ENCODE measurements at regions not wholly inside any gene's neighbourhood (a gene's known extent, or its start where the extent isn't known, plus 50 kb on each side); places are given as distances from the start of the nearest gene placed in this dataset.

- Histone ChIP-seq H3K27me3 (ENCODE audit: insufficient read depth, low read length) (no peaks in the 10 kb centered on the region), H3K36me3 (ENCODE audit: insufficient read depth, low read length) (no peaks in the 10 kb centered on the region), H3K27ac (ENCODE audit: low read depth, low read length) (no peak overlapping the region), H3K4me1 (ENCODE audit: insufficient read depth, low read length) (no peaks in the 10 kb centered on the region), H3K9ac (ENCODE audit: low read depth, low read length) (no peak overlapping the region), H3K4me3 (ENCODE audit: low read length) (no peak overlapping the region), H3K9me3 (ENCODE audit: insufficient read depth, low read depth, low read length) (no peaks in the 10 kb centered on the region)
- 95% methylated on average over 5 of the region's 5 CpGs for WGBS
Measured at GRCh38 chr1:42004860-42005259, 86.1 kb upstream of the HIVEP3 start.

GRCh38 chr1:42004322-42004721 is 85.6 kb upstream of the HIVEP3 start:
- Histone ChIP-seq H3K36me3 (ENCODE audit: insufficient read depth, low read length) (no peaks in the 10 kb centered on the region), H3K4me1 (ENCODE audit: insufficient read depth, low read length) (no peaks in the 10 kb centered on the region), H3K4me3 (ENCODE audit: low read length) (no peak overlapping the region), H3K27ac (ENCODE audit: low read depth, low read length) (no peak overlapping the region), H3K9me3 (ENCODE audit: insufficient read depth, low read depth, low read length) (no peaks in the 10 kb centered on the region), H3K9ac (ENCODE audit: low read depth, low read length) (no peak overlapping the region), H3K27me3 (ENCODE audit: insufficient read depth, low read length) (no peaks in the 10 kb centered on the region)
- 90% methylated on average over 1 of the region's 4 CpGs for WGBS

DNA sequence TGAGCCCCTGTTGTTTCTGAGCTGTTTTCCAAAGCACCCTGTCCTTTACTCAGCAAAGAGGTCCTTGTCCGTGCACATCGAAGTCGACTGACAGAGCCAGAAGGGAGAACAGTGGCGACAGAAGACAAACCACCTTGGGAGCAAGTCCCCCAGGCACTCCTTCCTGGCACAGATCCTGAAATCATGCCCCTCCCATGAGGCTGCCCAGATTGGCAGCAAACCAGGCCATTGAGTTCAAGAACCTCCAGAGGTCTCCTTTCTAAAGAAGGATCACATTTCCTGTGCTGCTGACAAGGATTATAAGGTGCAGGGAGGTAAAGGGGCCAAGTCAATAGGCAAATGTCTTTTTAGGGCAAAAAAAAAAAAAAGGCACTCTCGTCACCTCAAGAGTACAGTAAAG is 84.7 kb upstream of the HIVEP3 start:
- Histone ChIP-seq H3K9me3 (ENCODE audit: insufficient read depth, low read depth, low read length) (no peaks in the 10 kb centered on the region), H3K27me3 (ENCODE audit: insufficient read depth, low read length) (no peaks in the 10 kb centered on the region), H3K4me1 (ENCODE audit: insufficient read depth, low read length) (no peaks in the 10 kb centered on the region), H3K27ac (ENCODE audit: low read depth, low read length) (no peak overlapping the region), H3K36me3 (ENCODE audit: insufficient read depth, low read length) (no peaks in the 10 kb centered on the region), H3K4me3 (ENCODE audit: low read length) (no peak overlapping the region), H3K9ac (ENCODE audit: low read depth, low read length) (no peak overlapping the region)
- WGBS = 92% methylated on average over 5 of the region's 5 CpGs

GRCh38 chr1:42002220-42002619 is 83.5 kb upstream of the HIVEP3 start:
- H3K27me3 ChIP-seq (ENCODE audit: insufficient read depth, low read length) = no peaks in the 10 kb centered on the region
- no peak overlapping the region for H3K27ac ChIP-seq (ENCODE audit: low read depth, low read length)
- no peaks in the 10 kb centered on the region for H3K9me3 ChIP-seq (ENCODE audit: insufficient read depth, low read depth, low read length)
- no peak overlapping the region for H3K4me3 ChIP-seq (ENCODE audit: low read length)
- no peaks in the 10 kb centered on the region for H3K36me3 ChIP-seq (ENCODE audit: insufficient read depth, low read length)
- WGBS = 86% methylated on average over 4 of the region's 4 CpGs
- H3K4me1 ChIP-seq (ENCODE audit: insufficient read depth, low read length) = no peaks in the 10 kb centered on the region
- no peak overlapping the region for H3K9ac ChIP-seq (ENCODE audit: low read depth, low read length)

- no peaks in the 10 kb centered on the region for H3K4me1 ChIP-seq (ENCODE audit: insufficient read depth, low read length)
- no peak overlapping the region for H3K27ac ChIP-seq (ENCODE audit: low read depth, low read length)
- no peak overlapping the region for H3K9ac ChIP-seq (ENCODE audit: low read depth, low read length)
- H3K4me3 ChIP-seq (ENCODE audit: low read length) = no peak overlapping the region
- WGBS = 93% methylated on average over 3 of the region's 3 CpGs
- H3K36me3 ChIP-seq (ENCODE audit: insufficient read depth, low read length) = no peaks in the 10 kb centered on the region
- no peaks in the 10 kb centered on the region for H3K27me3 ChIP-seq (ENCODE audit: insufficient read depth, low read length)
- H3K9me3 ChIP-seq (ENCODE audit: insufficient read depth, low read depth, low read length) = no peaks in the 10 kb centered on the region
Measured at GRCh38 chr1:42000766-42001165, 82.0 kb upstream of the HIVEP3 start.

- Histone ChIP-seq H3K9me3 (ENCODE audit: insufficient read depth, low read depth, low read length) (no peaks in the 10 kb centered on the region), H3K36me3 (ENCODE audit: insufficient read depth, low read length) (no peaks in the 10 kb centered on the region), H3K4me3 (ENCODE audit: low read length) (no peak overlapping the region), H3K4me1 (ENCODE audit: insufficient read depth, low read length) (no peaks in the 10 kb centered on the region), H3K27ac (ENCODE audit: low read depth, low read length) (no peak overlapping the region), H3K9ac (ENCODE audit: low read depth, low read length) (no peak overlapping the region), H3K27me3 (ENCODE audit: insufficient read depth, low read length) (no peaks in the 10 kb centered on the region)
Measured at GRCh38 chr1:41999884-42000283, 81.2 kb upstream of the HIVEP3 start.

GRCh38 chr1:41998250-41998649 is 79.5 kb upstream of the HIVEP3 start:
- no peaks in the 10 kb centered on the region for H3K4me1 ChIP-seq (ENCODE audit: insufficient read depth, low read length)
- H3K36me3 ChIP-seq (ENCODE audit: insufficient read depth, low read length) = no peaks in the 10 kb centered on the region
- H3K27me3 ChIP-seq (ENCODE audit: insufficient read depth, low read length) = no peaks in the 10 kb centered on the region
- H3K9ac ChIP-seq (ENCODE audit: low read depth, low read length) = no peak overlapping the region
- H3K27ac ChIP-seq (ENCODE audit: low read depth, low read length) = no peak overlapping the region
- H3K9me3 ChIP-seq (ENCODE audit: insufficient read depth, low read depth, low read length) = no peaks in the 10 kb centered on the region
- H3K4me3 ChIP-seq (ENCODE audit: low read length) = no peak overlapping the region

- H3K9me3 ChIP-seq (ENCODE audit: insufficient read depth, low read depth, low read length) = no peaks in the 10 kb centered on the region
- H3K27me3 ChIP-seq (ENCODE audit: insufficient read depth, low read length) = no peaks in the 10 kb centered on the region
- H3K9ac ChIP-seq (ENCODE audit: low read depth, low read length) = no peak overlapping the region
- H3K36me3 ChIP-seq (ENCODE audit: insufficient read depth, low read length) = no peaks in the 10 kb centered on the region
- H3K4me1 ChIP-seq (ENCODE audit: insufficient read depth, low read length) = no peaks in the 10 kb centered on the region
- no peak overlapping the region for H3K27ac ChIP-seq (ENCODE audit: low read depth, low read length)
- 94% methylated on average over 5 of the region's 5 CpGs for WGBS
- no peak overlapping the region for H3K4me3 ChIP-seq (ENCODE audit: low read length)
Measured at GRCh38 chr1:41997153-41997552, 78.4 kb upstream of the HIVEP3 start.

DNA sequence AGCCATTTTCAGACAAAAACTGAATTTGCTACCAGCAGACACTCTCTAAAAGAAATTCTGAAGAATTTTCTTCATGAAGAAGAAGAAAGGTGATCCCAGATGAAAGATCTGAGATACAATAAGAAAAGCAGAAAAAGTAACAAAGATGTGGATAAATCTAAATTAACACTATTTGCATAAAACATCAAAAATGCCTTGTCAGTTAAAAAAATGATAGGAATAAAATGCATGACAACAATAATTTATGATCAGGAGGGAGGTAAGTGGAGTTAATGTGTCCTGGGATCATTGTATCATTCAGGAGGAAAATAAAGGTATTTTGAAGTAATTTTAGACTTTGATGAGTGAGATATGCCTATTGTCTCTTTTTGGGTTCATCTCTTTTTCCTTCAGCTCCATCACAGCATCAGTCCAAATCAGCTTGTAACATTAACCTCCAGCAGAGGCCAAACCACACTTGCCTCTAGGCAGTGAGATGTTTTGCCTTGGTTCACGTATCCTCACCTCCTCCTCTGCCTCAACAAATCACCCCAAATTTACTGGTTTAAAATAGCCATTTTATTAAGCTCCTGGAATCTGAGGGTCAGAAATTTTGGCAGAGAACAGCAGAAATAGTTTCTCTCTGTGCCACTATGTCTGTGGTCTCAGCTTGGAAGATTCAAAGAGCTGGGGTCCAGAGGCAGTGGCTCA is 76.9 kb upstream of the HIVEP3 start:
- H3K4me1 ChIP-seq (ENCODE audit: insufficient read depth, low read length) = no peaks in the 10 kb centered on the region
- H3K36me3 ChIP-seq (ENCODE audit: insufficient read depth, low read length) = no peaks in the 10 kb centered on the region
- no peaks in the 10 kb centered on the region for H3K9me3 ChIP-seq (ENCODE audit: insufficient read depth, low read depth, low read length)
- no peak overlapping the region for H3K4me3 ChIP-seq (ENCODE audit: low read length)
- H3K9ac ChIP-seq (ENCODE audit: low read depth, low read length) = no peak overlapping the region
- H3K27ac ChIP-seq (ENCODE audit: low read depth, low read length) = no peak overlapping the region
- no peaks in the 10 kb centered on the region for H3K27me3 ChIP-seq (ENCODE audit: insufficient read depth, low read length)
- 93% methylated on average over 1 of the region's 1 CpG for WGBS

DNA sequence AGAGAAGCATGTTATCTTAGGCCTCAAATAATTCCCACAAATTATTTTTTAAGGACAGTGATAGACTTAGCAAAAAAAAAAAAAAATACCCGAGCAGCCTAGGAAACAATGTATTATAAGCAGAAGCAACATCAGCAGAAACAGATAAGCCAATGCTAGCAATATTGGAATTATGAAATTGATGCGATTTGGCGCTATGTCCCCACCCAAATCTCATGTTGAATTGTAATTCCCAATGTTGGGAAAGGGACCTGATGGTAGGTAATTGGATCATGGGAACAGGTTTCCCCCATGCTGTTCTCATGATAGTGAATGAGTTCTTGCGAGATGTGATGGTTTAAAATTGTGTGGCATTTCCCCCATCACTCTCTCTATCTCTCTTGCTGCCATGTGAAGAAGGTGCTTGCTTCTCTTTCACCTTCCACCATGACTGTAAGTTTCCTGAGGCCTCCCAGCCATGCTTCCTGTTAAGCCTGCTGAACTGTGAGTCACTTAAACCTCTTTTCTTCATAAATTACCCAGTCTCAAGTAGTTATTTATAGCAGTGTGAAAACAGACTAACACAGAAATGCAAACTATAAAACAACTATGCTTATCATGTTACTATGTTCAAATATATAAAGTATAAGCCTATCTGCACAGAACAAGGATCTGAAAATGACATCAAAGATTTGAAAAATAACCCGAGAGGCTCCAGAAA is 75.6 kb upstream of the HIVEP3 start:
- 96% methylated on average over 2 of the region's 5 CpGs for WGBS
- no peaks in the 10 kb centered on the region for H3K4me1 ChIP-seq (ENCODE audit: insufficient read depth, low read length)
- H3K27me3 ChIP-seq (ENCODE audit: insufficient read depth, low read length) = no peaks in the 10 kb centered on the region
- no peak overlapping the region for H3K27ac ChIP-seq (ENCODE audit: low read depth, low read length)
- H3K4me3 ChIP-seq (ENCODE audit: low read length) = no peak overlapping the region
- H3K9ac ChIP-seq (ENCODE audit: low read depth, low read length) = no peak overlapping the region
- no peaks in the 10 kb centered on the region for H3K9me3 ChIP-seq (ENCODE audit: insufficient read depth, low read depth, low read length)
- no peaks in the 10 kb centered on the region for H3K36me3 ChIP-seq (ENCODE audit: insufficient read depth, low read length)

GRCh38 chr1:41983451-41983850 is 64.7 kb upstream of the HIVEP3 start:
- no peaks in the 10 kb centered on the region for H3K9me3 ChIP-seq (ENCODE audit: insufficient read depth, low read depth, low read length)
- no peaks in the 10 kb centered on the region for H3K27me3 ChIP-seq (ENCODE audit: insufficient read depth, low read length)
- H3K4me3 ChIP-seq (ENCODE audit: low read length) = no peak overlapping the region
- WGBS = 93% methylated on average over 3 of the region's 3 CpGs
- peaks cover 18% of the 10 kb centered on the region for H3K4me1 ChIP-seq (ENCODE audit: insufficient read depth, low read length)
- H3K9ac ChIP-seq (ENCODE audit: low read depth, low read length) = no peak overlapping the region
- H3K36me3 ChIP-seq (ENCODE audit: insufficient read depth, low read length) = no peaks in the 10 kb centered on the region
- no peak overlapping the region for H3K27ac ChIP-seq (ENCODE audit: low read depth, low read length)

GRCh38 chr1:41981796-41982195 is 63.1 kb upstream of the HIVEP3 start:
- H3K4me1 ChIP-seq (ENCODE audit: insufficient read depth, low read length) = peaks cover 18% of the 10 kb centered on the region
- H3K27ac ChIP-seq (ENCODE audit: low read depth, low read length) = no peak overlapping the region
- WGBS = 81% methylated on average over 2 of the region's 3 CpGs
- H3K9me3 ChIP-seq (ENCODE audit: insufficient read depth, low read depth, low read length) = no peaks in the 10 kb centered on the region
- H3K36me3 ChIP-seq (ENCODE audit: insufficient read depth, low read length) = no peaks in the 10 kb centered on the region
- no peak overlapping the region for H3K9ac ChIP-seq (ENCODE audit: low read depth, low read length)
- no peak overlapping the region for H3K4me3 ChIP-seq (ENCODE audit: low read length)
- H3K27me3 ChIP-seq (ENCODE audit: insufficient read depth, low read length) = no peaks in the 10 kb centered on the region

Data from HUES64 (cell line).